B cell (primary cell): ENCODE measurements at regions not wholly inside any gene's neighbourhood (a gene's known extent, or its start where the extent isn't known, plus 50 kb on each side); places are given as distances from the start of the nearest gene placed in this dataset.

Experiments used
- ATAC-seq: fragments of 200-7000 bp; cut with Tn5 transposase; one replicate; pipeline ENCODE4 v1.10.0; 2021; ENCODE audit warnings: low read depth, mild to moderate bottlenecking, moderate number of reproducible peaks, moderate library complexity
- CTCF ChIA-PET: fragments of 350-600 bp; sonication (Branson Sonifier 250); formaldehyde crosslinking; loops from one replicate; lab custom pipeline; 2021; ENCODE audit warnings: antibody characterized with exemption, inconsistent platforms; lab: Charles Lee
- POLR2A ChIA-PET: fragments of 350-600 bp; sonication (Branson Sonifier 250); formaldehyde crosslinking; loops from one replicate; lab custom pipeline; 2021; ENCODE audit warnings: antibody characterized with exemption; lab: Charles Lee
- DNase-seq: peaks from one replicate; pipeline ENCODE4 v3.0.0; 2013
- H2AFZ ChIP-seq: 2 replicates; pipeline ENCODE4 v1.6.1; 2012; ENCODE audit warnings: mild to moderate bottlenecking, low read depth, low read length; ENCODE audit not compliant: insufficient read depth, poor library complexity, severe bottlenecking
- H3K27ac ChIP-seq, 2 donors: 1 replicate in 1 of 2; 2 replicates in 1 of 2; pipeline ENCODE4 v1.5.1; 2012 to 2013; ENCODE audit warnings: low read length in 2 of 2, mild to moderate bottlenecking in 2 of 2, moderate library complexity in 1 of 2
- H3K27me3 ChIP-seq, 4 experiments: fragments of 200-600 bp in 1 of 4; sonication (generic) in 1 of 4; replicated peaks in 1 of 4; 1 replicate in 2 of 4; 2 replicates in 2 of 4; pipeline versions ENCODE4 v1.6.1 to v1.7.0; 2013 to 2016; ENCODE audit warnings: low read length in 3 of 4, mild to moderate bottlenecking in 2 of 4, mixed read lengths in 1 of 4, moderate library complexity in 1 of 4; ENCODE audit not compliant: insufficient read depth in 4 of 4, control insufficient read depth in 3 of 4; ENCODE audit errors: control extremely low read depth in 1 of 4
- H3K36me3 ChIP-seq, 2 experiments: replicated peaks in 1 of 2; 1 replicate in 1 of 2; 2 replicates in 1 of 2; pipeline versions ENCODE4 v1.6.1 to v1.7.1; 2013; ENCODE audit warnings: low read length in 1 of 2; ENCODE audit not compliant: insufficient read depth in 2 of 2, control insufficient read depth in 1 of 2; ENCODE audit errors: control extremely low read depth in 1 of 2, extremely low read depth in 1 of 2
- H3K4me1 ChIP-seq, 2 donors: fragments of 200-600 bp in 1 of 2; sonication (generic) in 1 of 2; 1 replicate in 1 of 2; 2 replicates in 1 of 2; pipeline versions ENCODE4 v1.5.1 to v1.6.1; 2013 to 2017; ENCODE audit warnings: low read length in 2 of 2; ENCODE audit not compliant: control insufficient read depth in 2 of 2, insufficient read depth in 2 of 2
- H3K4me2 ChIP-seq: replicated peaks from 2 replicates; pipeline ENCODE3; 2012; ENCODE audit warnings: mild to moderate bottlenecking, low read depth, low read length; ENCODE audit not compliant: poor library complexity, severe bottlenecking
- H3K4me3 ChIP-seq, 5 experiments: fragments of 200-600 bp in 1 of 5; sonication (generic) in 1 of 5; 1 replicate in 3 of 5; 2 replicates in 2 of 5; pipeline versions ENCODE4 v1.5.1 to v1.7.0; 2011 to 2016; ENCODE audit warnings: low read length in 4 of 5, mild to moderate bottlenecking in 4 of 5, low read depth in 2 of 5, control low read depth in 1 of 5, moderate library complexity in 1 of 5; ENCODE audit not compliant: insufficient read depth in 1 of 5; ENCODE audit errors: control extremely low read depth in 1 of 5, extremely low read depth in 1 of 5
- H3K79me2 ChIP-seq: fragments of 200-600 bp; sonication (generic); one replicate; pipeline ENCODE4 v1.6.0; 2016; ENCODE audit warnings: low read length; ENCODE audit not compliant: control insufficient read depth, insufficient read depth
- H3K9ac ChIP-seq: fragments of 200-600 bp; sonication (generic); 2 replicates; pipeline ENCODE4 v1.6.1; 2017; ENCODE audit warnings: mild to moderate bottlenecking, low read length, moderate library complexity
- H3K9me3 ChIP-seq, 3 donors: one replicate each; pipeline versions ENCODE4 v1.6.1 to v1.7.1; 2013; ENCODE audit warnings: low read length in 2 of 3; ENCODE audit not compliant: control insufficient read depth in 2 of 3, insufficient read depth in 1 of 3; ENCODE audit errors: control extremely low read depth in 1 of 3
- H4K20me1 ChIP-seq: 2 replicates; pipeline ENCODE4 v1.6.0; 2012; ENCODE audit warnings: mild to moderate bottlenecking, low read length; ENCODE audit not compliant: insufficient read depth, control insufficient read depth, poor library complexity, severe bottlenecking
- H3K27ac Mint-ChIP-seq: one replicate; pipeline ENCODE4 v1.8.0; 2021; ENCODE audit warnings: mixed read lengths
- H3K27me3 Mint-ChIP-seq: one replicate; pipeline ENCODE4 v1.8.0; 2021; ENCODE audit warnings: mixed read lengths
- H3K4me1 Mint-ChIP-seq: one replicate; pipeline ENCODE4 v1.8.0; 2021; ENCODE audit warnings: mixed read lengths
- H3K4me3 Mint-ChIP-seq: one replicate; pipeline ENCODE4 v1.8.0; 2021; ENCODE audit warnings: mixed read lengths
- H3K9me3 Mint-ChIP-seq: one replicate; pipeline ENCODE4 v1.8.0; 2022; ENCODE audit warnings: mixed read lengths; ENCODE audit not compliant: insufficient read depth
- EZH2 ChIP-seq: IDR thresholded peaks from 2 replicates; pipeline ENCODE4 v1.6.1; 2012; ENCODE audit warnings: borderline replicate concordance, low read depth, mild to moderate bottlenecking, moderate library complexity, low read length; ENCODE audit not compliant: insufficient read depth, poor library complexity, severe bottlenecking
- WGBS: methylation state at CpG from one replicate; pipeline ENCODE4 v1.1.5; 2013; ENCODE audit warnings: missing lambda C conversion rate; ENCODE audit not compliant: insufficient coverage; 5-methylcytosine and 5-hydroxymethylcytosine counted together
- intact Hi-C: fragments of 100-400 bp; cut with micrococcal nuclease; formaldehyde crosslinking; loops from one replicate; pipeline ENCODE4 v1.10.0; 2022
- TF ChIP-seq, protein P1 (sequence below): fragments of 200-600 bp; IDR thresholded peaks from one replicate; pipeline ENCODE4 v1.8.0; 2022; ENCODE audit warnings: antibody characterized with exemption, mild to moderate bottlenecking

DNA sequence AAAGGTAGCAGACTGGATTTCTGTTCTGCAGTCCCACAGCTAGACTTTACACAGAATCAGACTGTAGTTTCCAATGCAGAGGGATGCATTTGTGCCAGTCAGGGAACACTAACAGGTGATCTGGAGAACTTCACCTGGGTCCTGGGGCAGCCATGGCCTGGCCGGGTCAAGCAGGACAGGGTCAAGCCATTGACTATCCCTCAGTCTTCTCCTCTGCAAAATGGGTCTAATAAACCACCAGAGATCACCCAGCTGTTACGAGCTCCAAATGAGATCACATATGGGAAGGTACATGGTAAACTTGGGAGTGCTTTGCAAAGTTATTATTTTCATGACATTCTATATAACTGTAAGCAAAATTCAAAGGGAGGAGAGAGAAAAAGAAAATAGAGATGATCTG is 294.1 kb downstream of the CDCA7 start:
- DNase-seq (no peak), ATAC-seq (no peak)
- H3K4me1 Mint-ChIP-seq = no peaks in the 10 kb centered on the region
- Histone ChIP-seq H4K20me1 (no peaks in the 10 kb centered on the region), H3K4me2 (no peak overlapping the region), H3K4me1 (no peaks in the 10 kb centered on the region), H3K9me3 (no peaks in the 10 kb centered on the region), H3K79me2 (no peaks in the 10 kb centered on the region), H2AFZ (no peak overlapping the region), H3K9ac (no peak overlapping the region), H3K4me3 (no peak overlapping the region), H3K27ac (no peak overlapping the region), H3K36me3 (no peaks in the 10 kb centered on the region), H3K27me3 (no peaks in the 10 kb centered on the region)
- no peak for TF ChIP-seq EZH2
- TF ChIP-seq, protein P1, sequence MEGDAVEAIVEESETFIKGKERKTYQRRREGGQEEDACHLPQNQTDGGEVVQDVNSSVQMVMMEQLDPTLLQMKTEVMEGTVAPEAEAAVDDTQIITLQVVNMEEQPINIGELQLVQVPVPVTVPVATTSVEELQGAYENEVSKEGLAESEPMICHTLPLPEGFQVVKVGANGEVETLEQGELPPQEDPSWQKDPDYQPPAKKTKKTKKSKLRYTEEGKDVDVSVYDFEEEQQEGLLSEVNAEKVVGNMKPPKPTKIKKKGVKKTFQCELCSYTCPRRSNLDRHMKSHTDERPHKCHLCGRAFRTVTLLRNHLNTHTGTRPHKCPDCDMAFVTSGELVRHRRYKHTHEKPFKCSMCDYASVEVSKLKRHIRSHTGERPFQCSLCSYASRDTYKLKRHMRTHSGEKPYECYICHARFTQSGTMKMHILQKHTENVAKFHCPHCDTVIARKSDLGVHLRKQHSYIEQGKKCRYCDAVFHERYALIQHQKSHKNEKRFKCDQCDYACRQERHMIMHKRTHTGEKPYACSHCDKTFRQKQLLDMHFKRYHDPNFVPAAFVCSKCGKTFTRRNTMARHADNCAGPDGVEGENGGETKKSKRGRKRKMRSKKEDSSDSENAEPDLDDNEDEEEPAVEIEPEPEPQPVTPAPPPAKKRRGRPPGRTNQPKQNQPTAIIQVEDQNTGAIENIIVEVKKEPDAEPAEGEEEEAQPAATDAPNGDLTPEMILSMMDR = no peak
- H3K9me3 Mint-ChIP-seq = no peaks in the 10 kb centered on the region
- no peak overlapping the region for H3K4me3 Mint-ChIP-seq
- H3K27me3 Mint-ChIP-seq = peaks cover 14% of the 10 kb centered on the region
- H3K27ac Mint-ChIP-seq = no peak overlapping the region
- ChIA-PET POLR2A (no interaction called here), CTCF (no interaction called here)
- WGBS = 75% methylated on average over 1 of the region's 2 CpGs
- intact Hi-C loops = no loop called here

DNA sequence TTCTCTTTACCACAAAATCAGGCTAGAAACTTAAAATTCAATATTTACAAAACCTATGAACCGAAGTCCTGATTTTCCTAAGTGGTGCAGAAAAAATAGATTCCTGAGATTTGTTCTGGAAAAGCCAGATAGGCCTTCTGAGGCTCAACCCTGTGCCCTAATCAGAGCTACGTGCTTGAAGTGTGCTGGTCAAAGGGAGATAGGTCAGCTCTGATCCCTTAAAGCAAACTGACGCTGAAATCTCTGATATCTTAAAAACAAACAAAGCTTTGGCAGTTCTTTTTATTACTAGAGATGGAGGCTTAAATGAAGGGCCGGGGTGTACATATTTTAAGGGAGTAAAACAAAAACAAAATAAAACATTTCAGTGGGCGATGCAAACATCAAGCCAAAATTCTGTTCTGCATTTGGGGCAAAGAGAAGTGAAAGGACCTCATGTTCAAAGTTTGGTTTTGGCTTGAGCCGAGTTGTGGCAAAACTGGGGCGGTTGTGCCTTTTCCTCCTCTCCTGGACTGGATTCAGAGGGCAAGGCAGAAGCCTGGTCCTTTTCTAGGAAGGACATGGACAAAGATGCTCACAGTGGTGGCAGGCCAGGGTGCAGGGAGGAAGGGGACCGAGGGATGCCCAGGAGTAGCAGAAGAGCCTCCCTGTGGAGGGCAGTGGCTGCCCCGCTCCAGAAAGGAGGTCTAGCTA is 295.0 kb downstream of the CDCA7 start:
- H3K4me1 Mint-ChIP-seq = no peaks in the 10 kb centered on the region
- H3K9me3 ChIP-seq = no peaks in the 10 kb centered on the region
- H3K4me1 ChIP-seq = no peaks in the 10 kb centered on the region
- H3K4me3 Mint-ChIP-seq = no peak overlapping the region
- H2AFZ ChIP-seq = no peak overlapping the region
- ChIA-PET POLR2A (no interaction called here), CTCF (no interaction called here)
- WGBS = 88% methylated on average over 3 of the region's 9 CpGs
- no peak overlapping the region for H3K4me2 ChIP-seq
- intact Hi-C loops = no loop called here
- ATAC-seq = no peak
- H3K9ac ChIP-seq = no peak overlapping the region
- no peaks in the 10 kb centered on the region for H3K36me3 ChIP-seq
- no peaks in the 10 kb centered on the region for H3K9me3 Mint-ChIP-seq
- DNase-seq = no peak
- TF ChIP-seq, protein P1 = no peak
- no peak for TF ChIP-seq EZH2
- H3K27me3 Mint-ChIP-seq = peaks cover 14% of the 10 kb centered on the region
- no peak overlapping the region for H3K4me3 ChIP-seq
- no peaks in the 10 kb centered on the region for H4K20me1 ChIP-seq
- no peaks in the 10 kb centered on the region for H3K27me3 ChIP-seq
- H3K79me2 ChIP-seq = no peaks in the 10 kb centered on the region
- no peak overlapping the region for H3K27ac ChIP-seq
- no peak overlapping the region for H3K27ac Mint-ChIP-seq
